ENCODE measurements at regions not wholly inside any gene's neighbourhood (a gene's known extent, or its start where the extent isn't known, plus 50 kb on each side); places are given as distances from the start of the nearest gene placed in this dataset.
A peak's percentile ranks its signal among the peaks of the same experiment; 100 is the strongest.

DNA sequence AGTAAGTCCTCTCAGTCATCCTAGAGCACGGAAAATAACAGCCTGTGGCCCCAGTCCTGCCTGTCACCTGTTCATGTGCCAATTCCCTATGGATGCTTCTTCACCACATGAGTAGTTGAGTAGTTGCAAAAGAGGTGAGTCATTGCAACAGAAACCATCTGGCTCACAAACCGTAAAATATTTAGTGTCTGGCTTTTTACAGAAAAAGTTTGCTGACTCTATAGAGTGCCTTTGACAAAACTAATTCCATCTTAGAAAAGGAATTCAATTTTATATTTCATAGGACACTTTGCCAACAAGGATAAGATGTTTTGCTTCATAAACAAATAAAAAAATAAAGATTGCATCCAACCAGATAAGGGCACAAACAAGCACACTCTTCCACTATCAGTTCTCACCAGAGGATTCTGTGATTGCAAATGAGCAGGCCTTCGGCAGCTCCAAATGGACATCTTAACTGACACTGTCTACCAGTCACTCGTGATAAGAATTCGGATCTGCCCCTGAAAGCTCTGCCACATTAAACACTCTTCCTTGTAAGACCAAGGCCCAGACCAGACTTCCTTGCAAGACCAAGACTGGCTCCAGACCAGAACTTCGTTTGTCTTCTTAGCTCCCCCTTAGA, 242.7 kb upstream of the SEMA3C start:
- TF ChIP-seq, protein P1, sequence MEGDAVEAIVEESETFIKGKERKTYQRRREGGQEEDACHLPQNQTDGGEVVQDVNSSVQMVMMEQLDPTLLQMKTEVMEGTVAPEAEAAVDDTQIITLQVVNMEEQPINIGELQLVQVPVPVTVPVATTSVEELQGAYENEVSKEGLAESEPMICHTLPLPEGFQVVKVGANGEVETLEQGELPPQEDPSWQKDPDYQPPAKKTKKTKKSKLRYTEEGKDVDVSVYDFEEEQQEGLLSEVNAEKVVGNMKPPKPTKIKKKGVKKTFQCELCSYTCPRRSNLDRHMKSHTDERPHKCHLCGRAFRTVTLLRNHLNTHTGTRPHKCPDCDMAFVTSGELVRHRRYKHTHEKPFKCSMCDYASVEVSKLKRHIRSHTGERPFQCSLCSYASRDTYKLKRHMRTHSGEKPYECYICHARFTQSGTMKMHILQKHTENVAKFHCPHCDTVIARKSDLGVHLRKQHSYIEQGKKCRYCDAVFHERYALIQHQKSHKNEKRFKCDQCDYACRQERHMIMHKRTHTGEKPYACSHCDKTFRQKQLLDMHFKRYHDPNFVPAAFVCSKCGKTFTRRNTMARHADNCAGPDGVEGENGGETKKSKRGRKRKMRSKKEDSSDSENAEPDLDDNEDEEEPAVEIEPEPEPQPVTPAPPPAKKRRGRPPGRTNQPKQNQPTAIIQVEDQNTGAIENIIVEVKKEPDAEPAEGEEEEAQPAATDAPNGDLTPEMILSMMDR (IDR thresholded peaks at IDR 0.05; ENCODE audit: unreplicated experiment): no peak
- intact Hi-C loops (cut with micrococcal nuclease): loop anchor here (2.0 to 5.0 kb wide), 2 partner anchors 219 to 239 kb away; no protein-coding TSS in a partner anchor
- POLR2A ChIA-PET: interaction anchor here (0.9 to 2.0 kb wide), 5 partner anchors 12 to 242 kb away, joined by 3 to 8 read pairs (median 4); partner anchors contain the start of gene SEMA3C
- Mint-ChIP-seq H3K27ac (ENCODE audit: low read depth, unreplicated experiment) (peak overlapping the region; percentile 73), H3K27me3 (ENCODE audit: insufficient read depth, unreplicated experiment) (no peaks in the 10 kb centered on the region), H3K36me3 (ENCODE audit: insufficient read depth, unreplicated experiment) (no peaks in the 10 kb centered on the region), H3K4me3 (ENCODE audit: unreplicated experiment) (no peak overlapping the region), H3K4me1 (ENCODE audit: insufficient read depth, unreplicated experiment) (peaks cover 22% of the 10 kb centered on the region), H3K9me3 (ENCODE audit: unreplicated experiment) (no peaks in the 10 kb centered on the region)
- CTCF ChIA-PET: interaction anchor here (1.1 kb wide), 1 partner anchor 83 kb away, joined by 4 read pairs; no protein-coding TSS in a partner anchor
- no TSS peak for BruUV-seq (replicated peaks)
- peak; percentile 96 for DNase-seq (ENCODE audit: unreplicated experiment)

DNA sequence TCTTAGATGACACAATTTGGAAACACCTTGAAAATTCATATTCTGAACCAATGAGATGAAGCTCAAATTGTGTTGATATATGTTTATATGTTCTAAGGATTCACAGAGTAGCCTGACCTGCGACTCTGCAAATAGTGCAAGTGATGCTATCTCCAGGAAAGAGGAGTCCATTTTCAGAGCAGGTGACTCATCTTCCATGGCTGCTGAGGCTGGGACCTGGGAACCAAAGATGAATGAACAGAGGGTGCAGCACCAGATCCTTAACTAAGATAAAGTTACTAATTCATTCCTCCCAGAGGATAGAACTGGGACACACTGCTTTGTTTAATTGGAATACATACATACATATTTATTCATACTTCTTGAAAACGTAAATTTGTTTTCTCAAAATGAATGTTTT, 240.6 kb upstream of the SEMA3C start:
- no TSS peak for BruUV-seq (replicated peaks)
- no peak overlapping the region for H3K4me3 Mint-ChIP-seq (ENCODE audit: unreplicated experiment)
- H3K36me3 Mint-ChIP-seq (ENCODE audit: insufficient read depth, unreplicated experiment): no peaks in the 10 kb centered on the region
- H3K27ac Mint-ChIP-seq (ENCODE audit: low read depth, unreplicated experiment): no peak overlapping the region
- H3K4me1 Mint-ChIP-seq (ENCODE audit: insufficient read depth, unreplicated experiment): peaks cover 22% of the 10 kb centered on the region
- intact Hi-C loops (cut with micrococcal nuclease): no loop called here
- DNase-seq (ENCODE audit: unreplicated experiment): peak; percentile 48
- no peaks in the 10 kb centered on the region for H3K27me3 Mint-ChIP-seq (ENCODE audit: insufficient read depth, unreplicated experiment)
- H3K9me3 Mint-ChIP-seq (ENCODE audit: unreplicated experiment): no peaks in the 10 kb centered on the region
- ChIA-PET CTCF (interaction anchor here (0.6 kb wide), 1 partner anchor 68 kb away, joined by 3 read pairs; no protein-coding TSS in a partner anchor), POLR2A (interaction anchor here (1.1 to 1.7 kb wide), 3 partner anchors 14 to 239 kb away, joined by 3 read pairs; no protein-coding TSS in a partner anchor)
- TF ChIP-seq, protein P1 (IDR thresholded peaks at IDR 0.05; ENCODE audit: unreplicated experiment): no peak

DNA sequence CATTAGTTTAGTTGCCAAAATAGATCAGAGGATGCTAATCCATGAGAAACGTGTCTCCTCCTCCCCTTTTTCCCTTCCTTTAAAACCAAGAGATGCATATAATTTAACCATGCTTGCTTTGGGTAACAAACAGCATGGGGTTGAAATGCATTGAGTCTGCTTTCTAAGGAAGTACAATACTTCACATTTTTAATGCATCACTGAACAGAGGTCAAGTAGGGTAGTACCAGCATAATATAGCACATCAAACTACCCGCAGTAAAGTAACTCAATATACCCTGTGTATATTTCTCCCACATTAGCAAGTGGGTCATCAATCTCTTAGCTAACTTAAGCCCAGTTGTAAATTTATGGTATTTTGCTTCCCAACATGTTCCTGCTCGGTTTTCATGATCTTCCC, 239.3 kb upstream of the SEMA3C start:
- no TSS peak for BruUV-seq (replicated peaks)
- Mint-ChIP-seq H3K4me1 (ENCODE audit: insufficient read depth, unreplicated experiment) (peaks cover 22% of the 10 kb centered on the region), H3K4me3 (ENCODE audit: unreplicated experiment) (no peak overlapping the region), H3K9me3 (ENCODE audit: unreplicated experiment) (no peaks in the 10 kb centered on the region), H3K36me3 (ENCODE audit: insufficient read depth, unreplicated experiment) (no peaks in the 10 kb centered on the region), H3K27ac (ENCODE audit: low read depth, unreplicated experiment) (no peak overlapping the region), H3K27me3 (ENCODE audit: insufficient read depth, unreplicated experiment) (no peaks in the 10 kb centered on the region)
- POLR2A ChIA-PET: interaction anchor here (1.6 to 1.7 kb wide), 2 partner anchors 15 to 18 kb away, joined by 3 read pairs; no protein-coding TSS in a partner anchor
- intact Hi-C loops (cut with micrococcal nuclease): no loop called here
- CTCF ChIA-PET: no interaction called here
- no peak for DNase-seq (ENCODE audit: unreplicated experiment)
- TF ChIP-seq, protein P1 (IDR thresholded peaks at IDR 0.05; ENCODE audit: unreplicated experiment): no peak

DNA sequence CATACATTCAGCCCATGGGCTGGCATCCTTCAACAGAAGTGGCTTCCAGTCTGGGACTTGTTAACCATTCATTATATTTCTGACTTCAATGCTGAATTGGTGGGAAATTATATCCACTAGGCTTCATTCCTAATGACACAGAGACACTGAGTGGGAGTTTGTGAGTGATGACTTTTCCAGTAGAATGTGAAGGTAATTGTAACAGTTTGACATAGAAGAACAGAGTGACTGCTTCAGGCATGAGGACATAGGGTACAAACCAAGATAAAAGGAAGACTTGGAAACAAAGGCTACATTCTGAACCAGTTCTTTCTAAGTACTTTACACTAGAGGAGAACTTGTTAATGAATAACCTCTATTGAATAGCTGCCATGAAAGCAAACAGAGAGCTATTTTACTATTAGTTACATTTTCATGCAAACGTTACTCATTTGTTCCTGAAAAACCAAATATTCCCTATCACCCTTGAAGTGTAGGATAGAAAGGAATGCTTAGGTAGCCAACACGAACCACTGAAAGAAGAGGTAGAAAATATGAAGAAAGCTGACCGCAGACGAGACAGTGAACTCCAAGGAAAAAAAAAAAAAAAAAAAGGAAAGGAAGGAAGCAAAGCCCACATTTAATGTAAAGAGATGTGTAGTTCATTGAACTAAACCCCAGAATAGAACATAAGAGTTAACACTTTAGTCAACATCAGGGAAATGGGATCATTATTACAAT, 237.0 kb upstream of the SEMA3C start:
- TF ChIP-seq, protein P1 (IDR thresholded peaks at IDR 0.05; ENCODE audit: unreplicated experiment): no peak
- H3K4me3 Mint-ChIP-seq (ENCODE audit: unreplicated experiment): no peak overlapping the region
- POLR2A ChIA-PET: no interaction called here
- H3K27ac Mint-ChIP-seq (ENCODE audit: low read depth, unreplicated experiment): no peak overlapping the region
- CTCF ChIA-PET: interaction anchor here (0.6 kb wide), 1 partner anchor 1454 kb away, joined by 3 read pairs; no protein-coding TSS in a partner anchor
- DNase-seq (ENCODE audit: unreplicated experiment): no peak
- no peaks in the 10 kb centered on the region for H3K36me3 Mint-ChIP-seq (ENCODE audit: insufficient read depth, unreplicated experiment)
- intact Hi-C loops (cut with micrococcal nuclease): no loop called here
- H3K9me3 Mint-ChIP-seq (ENCODE audit: unreplicated experiment): no peaks in the 10 kb centered on the region
- no TSS peak for BruUV-seq (replicated peaks)
- no peaks in the 10 kb centered on the region for H3K27me3 Mint-ChIP-seq (ENCODE audit: insufficient read depth, unreplicated experiment)
- peaks cover 8% of the 10 kb centered on the region for H3K4me1 Mint-ChIP-seq (ENCODE audit: insufficient read depth, unreplicated experiment)
